BLaER1 treated with 17β-estradiol and CSF1 and Interleukin-3, amounts not matched to agents 10 nM and 100 nM (cell line): ENCODE measurements at regions not wholly inside any gene's neighbourhood (a gene's known extent, or its start where the extent isn't known, plus 50 kb on each side); places are given as distances from the start of the nearest gene placed in this dataset.

ENCODE experiments used
- H3K27ac ChIP-seq, 11 experiments: shearing (Covaris generic); formaldehyde crosslinking; 2 replicates each; pipeline ENCODE4 v1.8.1; 2022
- H3K27me3 ChIP-seq, 11 experiments: shearing (Covaris generic); formaldehyde crosslinking; 2 replicates each; pipeline ENCODE4 v1.8.1; 2022
- H3K36me3 ChIP-seq, 11 experiments: shearing (Covaris generic); formaldehyde crosslinking; 2 replicates each; pipeline ENCODE4 v1.8.1; 2022
- H3K4me1 ChIP-seq, 10 experiments: shearing (Covaris generic); formaldehyde crosslinking; 2 replicates each; pipeline ENCODE4 v1.8.1; 2022
- H3K4me2 ChIP-seq, 11 experiments: shearing (Covaris generic); formaldehyde crosslinking; 2 replicates each; pipeline ENCODE4 v1.8.1; 2022
- H3K4me3 ChIP-seq, 10 experiments: shearing (Covaris generic); formaldehyde crosslinking; 2 replicates each; pipeline ENCODE4 v1.8.1; 2022
- H3K9ac ChIP-seq, 11 experiments: shearing (Covaris generic); formaldehyde crosslinking; 2 replicates each; pipeline ENCODE4 v1.8.1; 2022
- H3K9me3 ChIP-seq, 11 experiments: shearing (Covaris generic); formaldehyde crosslinking; replicated peaks in 1 of 11; 2 replicates each; pipeline ENCODE4 v1.8.1; 2022
- H4K20me1 ChIP-seq, 11 experiments: shearing (Covaris generic); formaldehyde crosslinking; 2 replicates each; pipeline ENCODE4 v1.8.1; 2022
- Cebpa-rat ChIP-seq, 11 experiments: shearing (Covaris generic); IDR thresholded peaks; 2 replicates each; pipeline ENCODE4 v1.8.1; 2022

GRCh38 chr1:59185163-59185860 is 111.6 kb upstream of the FGGY start:
- H3K4me2 ChIP-seq = no peak overlapping the region
- H3K9me3 ChIP-seq = no peaks in the 10 kb centered on the region; a peak in 1 of 22 replicates
- H3K4me1 ChIP-seq = peaks cover 0 to 9% (median 0%) of the 10 kb centered on the region in 10 experiments; a peak in 1 of 20 replicates
- H3K9ac ChIP-seq = no peak overlapping the region
- no peaks in the 10 kb centered on the region for H3K27me3 ChIP-seq
- H3K4me3 ChIP-seq = no peak overlapping the region
- no peak overlapping the region for H3K27ac ChIP-seq
- no peaks in the 10 kb centered on the region for H4K20me1 ChIP-seq
- no peaks in the 10 kb centered on the region for H3K36me3 ChIP-seq
- no peak for TF ChIP-seq Cebpa-rat (IDR thresholded peaks at IDR 0.05)

GRCh38 chr1:59186656-59187055 is 110.2 kb upstream of the FGGY start:
- no peaks in the 10 kb centered on the region for H4K20me1 ChIP-seq

GRCh38 chr1:59188413-59189213 is 108.3 kb upstream of the FGGY start:
- Histone ChIP-seq H3K27me3 (no peaks in the 10 kb centered on the region), H3K27ac (no peak overlapping the region), H3K9me3 (peaks cover 0 to 7% (median 4%) of the 10 kb centered on the region in 11 experiments; a peak in 9 of 22 replicates), H3K4me1 (peaks cover 0 to 9% (median 0%) of the 10 kb centered on the region in 10 experiments; a peak in 1 of 20 replicates), H3K9ac (no peak overlapping the region), H3K4me3 (no peak overlapping the region), H4K20me1 (no peaks in the 10 kb centered on the region), H3K4me2 (no peak overlapping the region), H3K36me3 (no peaks in the 10 kb centered on the region)
- TF ChIP-seq Cebpa-rat (IDR thresholded peaks at IDR 0.05) = no peak

More at GRCh38 chr1:59186656-59187055, 110.2 kb upstream of the FGGY start:
- H3K4me3 ChIP-seq = no peak overlapping the region
- no peak for TF ChIP-seq Cebpa-rat (IDR thresholded peaks at IDR 0.05)
- H3K27me3 ChIP-seq = no peaks in the 10 kb centered on the region
- H3K36me3 ChIP-seq = no peaks in the 10 kb centered on the region
- H3K27ac ChIP-seq = no peak overlapping the region
- peaks cover 0 to 9% (median 0%) of the 10 kb centered on the region in 10 experiments; a peak in 1 of 20 replicates for H3K4me1 ChIP-seq
- no peak overlapping the region for H3K4me2 ChIP-seq
- H3K9ac ChIP-seq = no peak overlapping the region
- no peaks in the 10 kb centered on the region; a peak in 3 of 22 replicates for H3K9me3 ChIP-seq

GRCh38 chr1:59193443-59194093 is 103.3 kb upstream of the FGGY start:
- H3K9ac ChIP-seq = no peak overlapping the region
- no peaks in the 10 kb centered on the region for H4K20me1 ChIP-seq
- H3K4me1 ChIP-seq = peaks cover 0 to 5% (median 0%) of the 10 kb centered on the region in 10 experiments; a peak in 2 of 20 replicates
- H3K4me3 ChIP-seq = no peak overlapping the region
- H3K27ac ChIP-seq = no peak overlapping the region
- no peak overlapping the region for H3K4me2 ChIP-seq
- H3K27me3 ChIP-seq = no peaks in the 10 kb centered on the region
- TF ChIP-seq Cebpa-rat (IDR thresholded peaks at IDR 0.05) = no peak
- H3K9me3 ChIP-seq = peaks cover 0 to 10% (median 6%) of the 10 kb centered on the region in 11 experiments; a peak in 9 of 22 replicates
- H3K36me3 ChIP-seq = no peaks in the 10 kb centered on the region

GRCh38 chr1:59194621-59195020 is 102.3 kb upstream of the FGGY start:
- Histone ChIP-seq H3K27me3 (no peaks in the 10 kb centered on the region), H3K27ac (no peak overlapping the region), H3K9me3 (peaks cover 0 to 10% (median 6%) of the 10 kb centered on the region in 11 experiments; a peak in 8 of 22 replicates), H3K4me1 (peaks cover 0 to 5% (median 0%) of the 10 kb centered on the region in 10 experiments; a peak in 2 of 20 replicates), H4K20me1 (no peaks in the 10 kb centered on the region), H3K4me2 (no peak overlapping the region), H3K4me3 (no peak overlapping the region), H3K9ac (no peak overlapping the region), H3K36me3 (no peaks in the 10 kb centered on the region)
- no peak for TF ChIP-seq Cebpa-rat (IDR thresholded peaks at IDR 0.05)

GRCh38 chr1:59195151-59195550 is 101.7 kb upstream of the FGGY start:
- no peak overlapping the region for H3K4me2 ChIP-seq
- H4K20me1 ChIP-seq = no peaks in the 10 kb centered on the region
- peaks cover 0 to 10% (median 6%) of the 10 kb centered on the region in 11 experiments; a peak in 8 of 22 replicates for H3K9me3 ChIP-seq
- no peaks in the 10 kb centered on the region for H3K36me3 ChIP-seq
- no peak overlapping the region for H3K9ac ChIP-seq
- no peak overlapping the region for H3K27ac ChIP-seq
- TF ChIP-seq Cebpa-rat (IDR thresholded peaks at IDR 0.05) = no peak
- no peaks in the 10 kb centered on the region for H3K27me3 ChIP-seq
- no peak overlapping the region for H3K4me3 ChIP-seq
- peaks cover 0 to 5% (median 0%) of the 10 kb centered on the region in 10 experiments; a peak in 2 of 20 replicates for H3K4me1 ChIP-seq

GRCh38 chr1:59198564-59198963 is 98.3 kb upstream of the FGGY start:
- Histone ChIP-seq H3K36me3 (no peaks in the 10 kb centered on the region), H3K27ac (no peak overlapping the region), H3K9ac (no peak overlapping the region), H3K4me3 (no peak overlapping the region), H3K27me3 (no peaks in the 10 kb centered on the region), H3K4me2 (no peak overlapping the region), H4K20me1 (no peaks in the 10 kb centered on the region), H3K4me1 (peaks cover 0 to 12% (median 2%) of the 10 kb centered on the region in 10 experiments; a peak in 11 of 20 replicates), H3K9me3 (peaks cover 0 to 6% (median 3%) of the 10 kb centered on the region in 11 experiments; a peak in 8 of 22 replicates)
- no peak for TF ChIP-seq Cebpa-rat (IDR thresholded peaks at IDR 0.05)

GRCh38 chr1:59199147-59199546 is 97.7 kb upstream of the FGGY start:
- H3K36me3 ChIP-seq = no peaks in the 10 kb centered on the region
- no peaks in the 10 kb centered on the region for H4K20me1 ChIP-seq
- TF ChIP-seq Cebpa-rat (IDR thresholded peaks at IDR 0.05) = no peak
- H3K27ac ChIP-seq = no peak overlapping the region
- H3K4me1 ChIP-seq = peaks cover 0 to 17% (median 8%) of the 10 kb centered on the region in 10 experiments; a peak in 11 of 20 replicates
- H3K9ac ChIP-seq = no peak overlapping the region
- no peaks in the 10 kb centered on the region for H3K27me3 ChIP-seq
- peaks cover 0 to 2% (median 0%) of the 10 kb centered on the region in 11 experiments; a peak in 1 of 22 replicates for H3K9me3 ChIP-seq
- H3K4me2 ChIP-seq = no peak overlapping the region
- no peak overlapping the region for H3K4me3 ChIP-seq
